GM20431 (cell line): ENCODE measurements at regions not wholly inside any gene's neighbourhood (a gene's known extent, or its start where the extent isn't known, plus 50 kb on each side); places are given as distances from the start of the nearest gene placed in this dataset.

Source experiments
- in situ Hi-C: fragments of 300-500 bp; cut with MseI, MboI; formaldehyde crosslinking; loops from one replicate; pipeline ENCODE4 v1.15.0; 2020; ENCODE audit warnings: low sequenced_read_pairs; ENCODE audit not compliant: unreplicated experiment

- in situ Hi-C loops = no loop called here
Observed at GRCh38 chr6:156347246-156347645, 429.9 kb upstream of the ARID1B start.

GRCh38 chr6:156345700-156346099 lies 431.5 kb upstream of the ARID1B start:
- in situ Hi-C loops = no loop called here

GRCh38 chr6:156344491-156344890 lies 432.7 kb upstream of the ARID1B start:
- in situ Hi-C loops = no loop called here

- in situ Hi-C loops = no loop called here
Observed at GRCh38 chr6:156337801-156338200, 439.4 kb upstream of the ARID1B start.

- in situ Hi-C loops = no loop called here
Observed at GRCh38 chr6:156336733-156337132, 440.4 kb upstream of the ARID1B start.

- in situ Hi-C loops = no loop called here
Observed at GRCh38 chr6:156336089-156336488, 441.1 kb upstream of the ARID1B start.

- in situ Hi-C loops = no loop called here
Observed at GRCh38 chr6:156334966-156335365, 442.2 kb upstream of the ARID1B start.

GRCh38 chr6:156319707-156320106 lies 457.5 kb upstream of the ARID1B start:
- in situ Hi-C loops = no loop called here

GRCh38 chr6:156316583-156317125 lies 460.5 kb upstream of the ARID1B start:
- in situ Hi-C loops = no loop called here

- in situ Hi-C loops = no loop called here
Observed at GRCh38 chr6:156315146-156315545, 462.0 kb upstream of the ARID1B start.

- in situ Hi-C loops = no loop called here
Observed at GRCh38 chr6:156313037-156313436, 464.1 kb upstream of the ARID1B start.

GRCh38 chr6:156311291-156311690 lies 465.9 kb upstream of the ARID1B start:
- in situ Hi-C loops = no loop called here

- in situ Hi-C loops = no loop called here
Observed at GRCh38 chr6:156310701-156311100, 466.5 kb upstream of the ARID1B start.

- in situ Hi-C loops = no loop called here
Observed at GRCh38 chr6:156309017-156309416, 468.2 kb upstream of the ARID1B start.

GRCh38 chr6:156308604-156309003 lies 468.6 kb upstream of the ARID1B start:
- in situ Hi-C loops = no loop called here

GRCh38 chr6:156306531-156306930 lies 470.6 kb upstream of the ARID1B start:
- in situ Hi-C loops = no loop called here

GRCh38 chr6:156283091-156283490 lies 494.1 kb upstream of the ARID1B start:
- in situ Hi-C loops = no loop called here

- in situ Hi-C loops = no loop called here
Observed at GRCh38 chr6:156282087-156282486, 495.1 kb upstream of the ARID1B start.

- in situ Hi-C loops = no loop called here
Observed at GRCh38 chr6:156281266-156281665, 495.9 kb upstream of the ARID1B start.

- in situ Hi-C loops = no loop called here
Observed at GRCh38 chr6:156280065-156280464, 497.1 kb upstream of the ARID1B start.

- in situ Hi-C loops = no loop called here
Observed at GRCh38 chr6:156279261-156279969, 497.8 kb upstream of the ARID1B start.

- in situ Hi-C loops = no loop called here
Observed at GRCh38 chr6:156273065-156273711, 504.0 kb upstream of the ARID1B start.
